CD4-positive, alpha-beta T cell (primary cell): ENCODE measurements at regions not wholly inside any gene's neighbourhood (a gene's known extent, or its start where the extent isn't known, plus 50 kb on each side); places are given as distances from the start of the nearest gene placed in this dataset.

ENCODE experiments used
- ATAC-seq: fragments of 200-7000 bp; cut with Tn5 transposase; one replicate; pipeline ENCODE4 v1.10.0; 2022; ENCODE audit warnings: mild to moderate bottlenecking; ENCODE audit not compliant: poor library complexity
- CTCF ChIA-PET: fragments of 350-600 bp; sonication (Branson Sonifier 250); formaldehyde crosslinking; loops from one replicate; lab custom pipeline; 2021; ENCODE audit warnings: antibody characterized with exemption, inconsistent platforms; lab: Charles Lee
- POLR2A ChIA-PET: fragments of 350-600 bp; sonication (Branson Sonifier 250); formaldehyde crosslinking; loops from one replicate; lab custom pipeline; 2021; ENCODE audit warnings: antibody characterized with exemption, inconsistent platforms; lab: Charles Lee
- DNase-seq, 14 experiments: peaks; one replicate each; pipeline ENCODE4 v3.0.0-alpha.2; 2013 to 2020; ENCODE audit warnings: mixed read lengths in 2 of 14
- H3K27ac ChIP-seq, 2 donors: one replicate each; pipeline versions ENCODE4 v1.5.1 to v1.7.0; 2013; ENCODE audit warnings: low read length in 2 of 2, low read depth in 1 of 2, mild to moderate bottlenecking in 1 of 2
- H3K27me3 ChIP-seq, 2 experiments: 1 replicate in 1 of 2; 2 replicates in 1 of 2; pipeline versions ENCODE4 v1.6.1 to v1.7.0; 2013; ENCODE audit warnings: low read length in 2 of 2, control low read depth in 1 of 2, mild to moderate bottlenecking in 1 of 2, moderate library complexity in 1 of 2; ENCODE audit not compliant: insufficient read depth in 2 of 2, control insufficient read depth in 1 of 2
- H3K36me3 ChIP-seq: one replicate; pipeline ENCODE4 v1.6.1; 2013; ENCODE audit warnings: low read length, control low read depth; ENCODE audit not compliant: insufficient read depth
- H3K4me1 ChIP-seq: one replicate; pipeline ENCODE4 v1.6.1; 2013; ENCODE audit warnings: low read length, control low read depth; ENCODE audit not compliant: insufficient read depth
- H3K4me3 ChIP-seq: one replicate; pipeline ENCODE4 v1.5.1; 2013; ENCODE audit warnings: mild to moderate bottlenecking, low read length, moderate library complexity
- H3K9me3 ChIP-seq, 2 experiments: 1 replicate in 1 of 2; 2 replicates in 1 of 2; pipeline versions ENCODE4 v1.6.1 to v1.7.0; 2013; ENCODE audit warnings: low read length in 2 of 2, mild to moderate bottlenecking in 2 of 2, control low read depth in 1 of 2, moderate library complexity in 1 of 2; ENCODE audit not compliant: control insufficient read depth in 1 of 2, insufficient read depth in 1 of 2
- H3K27ac Mint-ChIP-seq: one replicate; pipeline ENCODE4 v1.8.0; 2020; ENCODE audit warnings: mixed read lengths
- H3K27me3 Mint-ChIP-seq: one replicate; pipeline ENCODE4 v1.8.0; 2021; ENCODE audit warnings: mixed read lengths
- H3K36me3 Mint-ChIP-seq: one replicate; pipeline ENCODE4 v1.8.0; 2021; ENCODE audit warnings: low read depth, mixed read lengths
- H3K4me1 Mint-ChIP-seq: one replicate; pipeline ENCODE4 v1.8.0; 2021; ENCODE audit warnings: low read depth, mixed read lengths
- H3K4me3 Mint-ChIP-seq: one replicate; pipeline ENCODE4 v1.8.0; 2020; ENCODE audit warnings: mild to moderate bottlenecking, mixed read lengths
- H3K9me3 Mint-ChIP-seq: one replicate; pipeline ENCODE4 v1.8.0; 2020; ENCODE audit warnings: mixed read lengths
- CTCF ChIP-seq: fragments of 200-600 bp; IDR thresholded peaks from one replicate; pipeline ENCODE4 v1.8.0; 2022; ENCODE audit warnings: antibody characterized with exemption, mild to moderate bottlenecking
- intact Hi-C, 2 experiments: fragments of 100-400 bp; cut with DNase I in 1 of 2; cut with micrococcal nuclease in 1 of 2; formaldehyde crosslinking; loops; one replicate each; pipeline versions ENCODE4 v1.15.1 to v1.9.0; 2023 to 2025; cut with DNase I, micrococcal nuclease

- ChIA-PET POLR2A (no interaction called here), CTCF (no interaction called here)
- no peaks in the 10 kb centered on the region for H3K27me3 Mint-ChIP-seq
- Histone ChIP-seq H3K27ac (no peak overlapping the region), H3K27me3 (no peaks in the 10 kb centered on the region), H3K36me3 (no peaks in the 10 kb centered on the region), H3K9me3 (peaks cover 0 to 6% of the 10 kb centered on the region in 2 experiments), H3K4me3 (no peak overlapping the region), H3K4me1 (no peaks in the 10 kb centered on the region)
- ATAC-seq (no peak), DNase-seq (no peak)
- H3K27ac Mint-ChIP-seq: no peak overlapping the region
- H3K4me3 Mint-ChIP-seq: no peak overlapping the region
- no peak for TF ChIP-seq CTCF
- no peaks in the 10 kb centered on the region for H3K36me3 Mint-ChIP-seq
- no peaks in the 10 kb centered on the region for H3K4me1 Mint-ChIP-seq
- peaks cover 2% of the 10 kb centered on the region for H3K9me3 Mint-ChIP-seq
- intact Hi-C loops: no loop called here
Observed at GRCh38 chr2:214651451-214651850, 158.0 kb downstream of the BARD1 start.

DNA sequence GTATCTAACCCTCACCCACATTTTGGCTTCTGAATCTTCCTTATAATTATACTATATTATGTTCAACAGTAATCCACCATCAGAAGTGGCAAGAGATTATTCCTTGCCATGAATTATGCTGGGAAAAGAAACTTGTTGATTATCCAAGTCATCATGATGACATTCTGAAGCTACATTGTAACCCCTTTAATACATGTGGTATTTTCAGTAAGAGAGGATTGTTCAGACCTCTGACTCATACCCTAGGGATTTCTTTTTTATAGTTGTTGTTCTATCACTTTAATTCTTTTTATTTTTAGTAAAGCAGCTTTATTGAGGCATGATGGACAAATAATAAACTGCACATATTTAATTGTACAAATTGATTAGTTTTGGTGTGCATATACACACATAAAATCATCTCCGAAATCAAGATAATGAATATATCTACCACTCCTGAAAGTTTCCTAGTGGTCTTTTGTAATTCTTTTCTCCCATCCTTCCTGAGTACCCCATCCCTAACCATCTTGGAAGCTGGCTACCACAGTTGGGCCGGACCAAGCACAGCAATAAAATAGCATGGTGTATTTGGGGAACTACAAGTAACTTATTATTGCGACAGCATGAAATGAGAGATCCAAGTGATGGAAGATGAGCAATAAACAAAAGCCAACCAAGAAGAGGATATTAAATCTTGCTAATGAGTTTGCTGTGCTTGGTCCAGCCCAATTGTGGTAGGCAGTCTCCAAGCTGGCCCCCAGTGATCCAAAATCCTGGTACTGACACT lies 159.9 kb downstream of the BARD1 start:
- Mint-ChIP-seq H3K4me3 (no peak overlapping the region), H3K27me3 (no peaks in the 10 kb centered on the region), H3K4me1 (no peaks in the 10 kb centered on the region), H3K36me3 (no peaks in the 10 kb centered on the region), H3K9me3 (no peaks in the 10 kb centered on the region), H3K27ac (no peak overlapping the region)
- Histone ChIP-seq H3K27me3 (no peaks in the 10 kb centered on the region), H3K4me3 (no peak overlapping the region), H3K27ac (no peak overlapping the region), H3K36me3 (no peaks in the 10 kb centered on the region), H3K9me3 (no peaks in the 10 kb centered on the region), H3K4me1 (no peaks in the 10 kb centered on the region)
- CTCF ChIA-PET: interaction anchor here (0.6 kb wide), 1 partner anchor 242 kb away, joined by 3 read pairs; no protein-coding TSS in a partner anchor
- no peak for TF ChIP-seq CTCF
- DNase-seq: no peak
- intact Hi-C loops: no loop called here
- POLR2A ChIA-PET: no interaction called here
- ATAC-seq: no peak

DNA sequence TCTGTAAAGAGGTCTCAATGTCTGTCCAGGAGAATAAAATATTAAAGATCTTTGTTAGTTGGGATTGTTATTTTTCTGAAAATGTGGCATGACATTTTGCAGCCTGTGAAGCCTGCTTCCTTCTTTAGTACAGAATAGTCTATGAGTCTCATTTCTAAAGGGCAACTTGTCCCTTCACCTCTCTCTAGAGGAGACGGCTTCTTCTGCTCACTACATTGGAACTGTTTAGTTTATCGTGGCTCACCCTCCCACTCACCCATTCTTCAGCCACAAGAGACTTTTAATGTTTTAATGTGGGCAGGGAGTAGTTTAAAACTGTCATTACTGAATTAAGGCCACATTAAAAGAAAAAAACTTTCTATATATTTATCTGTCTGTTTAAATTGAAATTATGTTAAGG lies 161.0 kb downstream of the BARD1 start:
- DNase-seq: no peak
- H3K9me3 Mint-ChIP-seq: no peaks in the 10 kb centered on the region
- no peak overlapping the region for H3K4me3 ChIP-seq
- CTCF ChIA-PET: no interaction called here
- TF ChIP-seq CTCF: no peak
- H3K4me1 ChIP-seq: no peaks in the 10 kb centered on the region
- no peak overlapping the region for H3K4me3 Mint-ChIP-seq
- POLR2A ChIA-PET: no interaction called here
- no peak overlapping the region for H3K27ac ChIP-seq
- H3K27me3 Mint-ChIP-seq: no peaks in the 10 kb centered on the region
- no peaks in the 10 kb centered on the region for H3K9me3 ChIP-seq
- no peaks in the 10 kb centered on the region for H3K27me3 ChIP-seq
- no peaks in the 10 kb centered on the region for H3K4me1 Mint-ChIP-seq
- ATAC-seq: no peak
- H3K27ac Mint-ChIP-seq: no peak overlapping the region
- intact Hi-C loops: no loop called here
- H3K36me3 ChIP-seq: no peaks in the 10 kb centered on the region
- H3K36me3 Mint-ChIP-seq: no peaks in the 10 kb centered on the region
